Hepatocyte (in vitro differentiated cells): ENCODE measurements at regions not wholly inside any gene's neighbourhood (a gene's known extent, or its start where the extent isn't known, plus 50 kb on each side); places are given as distances from the start of the nearest gene placed in this dataset.

Experiments
- DNase-seq: peaks from one replicate; pipeline ENCODE4 v3.0.0-alpha.2; 2016; ENCODE audit warnings: low spot score
- H2AFZ ChIP-seq: fragments of 200-600 bp; sonication (generic); 2 replicates; pipeline ENCODE4 v1.6.0; 2016; ENCODE audit warnings: antibody characterized with exemption, mild to moderate bottlenecking
- H3K27ac ChIP-seq: fragments of 200-600 bp; sonication (generic); 2 replicates; pipeline ENCODE4 v1.5.1; 2016; ENCODE audit warnings: mild to moderate bottlenecking
- H3K27me3 ChIP-seq: fragments of 200-600 bp; sonication (generic); 2 replicates; pipeline ENCODE4 v1.6.1; 2016
- H3K36me3 ChIP-seq: fragments of 200-600 bp; sonication (generic); replicated peaks from 2 replicates; pipeline ENCODE4 v1.5.1; 2016; ENCODE audit warnings: low read depth; ENCODE audit not compliant: insufficient read depth
- H3K4me1 ChIP-seq: fragments of 200-600 bp; sonication (generic); 2 replicates; pipeline ENCODE4 v1.5.1; 2016; ENCODE audit warnings: mild to moderate bottlenecking, moderate library complexity; ENCODE audit not compliant: insufficient read depth
- H3K4me2 ChIP-seq: fragments of 200-600 bp; sonication (generic); 2 replicates; pipeline ENCODE4 v1.6.0; 2016
- H3K4me3 ChIP-seq: fragments of 200-600 bp; sonication (generic); 2 replicates; pipeline ENCODE4 v1.5.1; 2016; ENCODE audit warnings: mild to moderate bottlenecking
- H3K79me2 ChIP-seq: fragments of 200-600 bp; sonication (generic); 2 replicates; pipeline ENCODE4 v1.6.0; 2017; ENCODE audit warnings: mild to moderate bottlenecking
- H3K9me2 ChIP-seq: fragments of 200-600 bp; sonication (generic); replicated peaks from 2 replicates; pipeline ENCODE4 v1.6.0; 2017; ENCODE audit warnings: mild to moderate bottlenecking; ENCODE audit not compliant: insufficient read depth
- H3K9me3 ChIP-seq: fragments of 200-600 bp; sonication (generic); 2 replicates; pipeline ENCODE4 v1.5.1; 2016; ENCODE audit warnings: low read depth, mild to moderate bottlenecking
- H4K20me1 ChIP-seq: fragments of 200-600 bp; sonication (generic); 2 replicates; pipeline ENCODE4 v1.6.0; 2016; ENCODE audit warnings: mild to moderate bottlenecking; ENCODE audit not compliant: insufficient read depth, poor library complexity, severe bottlenecking
- CTCF ChIP-seq: fragments of 200-600 bp; sonication (generic); IDR thresholded peaks from 2 replicates; pipeline ENCODE4 v1.5.1; 2016; ENCODE audit warnings: antibody characterized with exemption, mild to moderate bottlenecking; ENCODE audit not compliant: poor library complexity
- EZH2 ChIP-seq: fragments of 200-600 bp; sonication (generic); IDR thresholded peaks from 2 replicates; pipeline ENCODE4 v1.6.1; 2016; ENCODE audit warnings: antibody characterized with exemption, mild to moderate bottlenecking, borderline replicate concordance
- EZH2phosphoT487 ChIP-seq: fragments of 200-600 bp; sonication (generic); IDR thresholded peaks from one replicate; pipeline ENCODE4 v1.6.1; 2018; ENCODE audit warnings: antibody characterized with exemption, mild to moderate bottlenecking, low read depth, moderate library complexity; ENCODE audit not compliant: unreplicated experiment, severe bottlenecking
- WGBS: methylation state at CpG from one replicate; pipeline ENCODE4 v1.1.6; 2016; ENCODE audit warnings: low lambda C conversion rate; ENCODE audit errors: missing lambda C conversion rate; 5-methylcytosine and 5-hydroxymethylcytosine counted together

- H3K79me2 ChIP-seq, result no peaks in the 10 kb centered on the region
- H3K9me3 ChIP-seq, result no peaks in the 10 kb centered on the region
- no peak overlapping the region for H3K27ac ChIP-seq
- no peaks in the 10 kb centered on the region for H3K4me1 ChIP-seq
- 72% methylated on average over 3 of the region's 3 CpGs for WGBS
- DNase-seq, result no peak
- no peaks in the 10 kb centered on the region for H3K27me3 ChIP-seq
- H3K4me3 ChIP-seq, result no peak overlapping the region
- H4K20me1 ChIP-seq, result no peaks in the 10 kb centered on the region
- no peaks in the 10 kb centered on the region for H3K9me2 ChIP-seq
- H3K36me3 ChIP-seq, result no peaks in the 10 kb centered on the region
- H2AFZ ChIP-seq, result no peak overlapping the region
- TF ChIP-seq EZH2phosphoT487 (no peak), CTCF (no peak), EZH2 (no peak)
- H3K4me2 ChIP-seq, result no peak overlapping the region
Observed at GRCh38 chr7:12884856-12885440, 197.5 kb downstream of the ARL4A start.

- Histone ChIP-seq H2AFZ (no peak overlapping the region), H3K4me1 (no peaks in the 10 kb centered on the region)
Observed at GRCh38 chr7:12888717-12889116, 201.3 kb downstream of the ARL4A start.

GRCh38 chr7:12889391-12889790, 202.0 kb downstream of the ARL4A start:
- no peaks in the 10 kb centered on the region for H4K20me1 ChIP-seq
- WGBS, result 95% methylated on average over 4 of the region's 4 CpGs
- H3K4me2 ChIP-seq, result no peak overlapping the region
- DNase-seq, result no peak
- no peaks in the 10 kb centered on the region for H3K79me2 ChIP-seq
- no peaks in the 10 kb centered on the region for H3K9me2 ChIP-seq
- no peaks in the 10 kb centered on the region for H3K9me3 ChIP-seq
- no peaks in the 10 kb centered on the region for H3K27me3 ChIP-seq
- H3K4me1 ChIP-seq, result no peaks in the 10 kb centered on the region
- H3K4me3 ChIP-seq, result no peak overlapping the region
- H2AFZ ChIP-seq, result no peak overlapping the region
- TF ChIP-seq EZH2 (no peak), CTCF (no peak)
- H3K27ac ChIP-seq, result no peak overlapping the region
- H3K36me3 ChIP-seq, result no peaks in the 10 kb centered on the region

More at GRCh38 chr7:12888717-12889116, 201.3 kb downstream of the ARL4A start:
- 86% methylated on average over 2 of the region's 2 CpGs for WGBS
- TF ChIP-seq EZH2phosphoT487 (no peak), CTCF (no peak), EZH2 (no peak)
- DNase-seq, result no peak
- Histone ChIP-seq H3K9me3 (no peaks in the 10 kb centered on the region), H3K27me3 (no peaks in the 10 kb centered on the region), H3K36me3 (no peaks in the 10 kb centered on the region), H3K79me2 (no peaks in the 10 kb centered on the region), H3K9me2 (no peaks in the 10 kb centered on the region), H4K20me1 (no peaks in the 10 kb centered on the region), H3K27ac (no peak overlapping the region), H3K4me3 (no peak overlapping the region), H3K4me2 (no peak overlapping the region)

DNA sequence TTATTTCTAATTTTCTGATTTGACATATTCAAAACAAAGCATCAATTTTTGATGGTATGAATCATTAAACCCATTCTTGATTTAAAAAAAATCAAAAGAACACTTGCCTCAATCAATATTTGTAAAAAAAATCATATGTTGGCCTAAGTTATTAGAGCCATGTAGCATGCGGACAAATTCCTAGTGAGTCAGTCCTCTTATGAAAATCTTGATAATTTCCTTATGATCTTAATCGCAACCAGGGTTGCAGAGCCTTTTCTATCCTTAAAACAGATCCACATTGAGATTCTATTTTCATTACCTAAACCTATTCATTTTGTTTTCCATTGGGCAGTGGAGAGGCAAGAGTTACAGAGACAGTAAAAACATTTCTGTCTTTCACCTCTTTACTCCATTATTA, 203.2 kb downstream of the ARL4A start:
- no peak overlapping the region for H3K4me2 ChIP-seq
- no peak overlapping the region for H3K27ac ChIP-seq
- TF ChIP-seq EZH2, result no peak
- H3K27me3 ChIP-seq, result no peaks in the 10 kb centered on the region
- no peaks in the 10 kb centered on the region for H4K20me1 ChIP-seq
- H3K4me3 ChIP-seq, result no peak overlapping the region
- H2AFZ ChIP-seq, result no peak overlapping the region
- no peaks in the 10 kb centered on the region for H3K9me3 ChIP-seq
- no peaks in the 10 kb centered on the region for H3K79me2 ChIP-seq
- no peaks in the 10 kb centered on the region for H3K36me3 ChIP-seq
- DNase-seq, result no peak
- H3K9me2 ChIP-seq, result no peaks in the 10 kb centered on the region
- H3K4me1 ChIP-seq, result no peaks in the 10 kb centered on the region
- 99% methylated on average over 2 of the region's 2 CpGs for WGBS
